GM12878 (cell line): ENCODE measurements at regions not wholly inside any gene's neighbourhood (a gene's known extent, or its start where the extent isn't known, plus 50 kb on each side); places are given as distances from the start of the nearest gene placed in this dataset.
"Not testable (repeated sequence)": the region's sequence is repeated elsewhere in the genome, so short reads cannot be mapped to it uniquely, and the experiment has no call there.

Source experiments
- ATAC-seq: fragments of 200-7000 bp; cut with Tn5 transposase; 3 replicates; pipeline ENCODE4 v1.9.1; 2020; ENCODE audit warnings: mild to moderate bottlenecking, moderate library complexity
- BruUV-seq: library from RNA; stranded (reverse); fragments of 400-500 nt; replicated peaks from 2 replicates; lab custom pipeline; 2021; lab: Mats Ljungman, UMichigan
- CTCF ChIA-PET: fragments of 300-600 bp; sonication (Branson Sonifier 250); formaldehyde crosslinking; extraction: SDS; loops from one replicate; lab custom pipeline; 2021; ENCODE audit warnings: inconsistent platforms; lab: Yijun Ruan, JAX
- POLR2A ChIA-PET: fragments of 350-600 bp; formaldehyde crosslinking; extraction: SDS; loops from one replicate; lab custom pipeline; 2021; ENCODE audit warnings: inconsistent platforms; lab: Charles Lee
- RAD21 ChIA-PET: fragments of 300-600 bp; sonication (Branson Sonifier 250); formaldehyde crosslinking; loops from one replicate; lab custom pipeline; 2023; ENCODE audit warnings: antibody characterized with exemption; ENCODE audit not compliant: unreplicated experiment; lab: Charles Lee
- SMC1A ChIA-PET: fragments of 300-600 bp; sonication (Branson Sonifier 250); formaldehyde crosslinking; loops from one replicate; lab custom pipeline; 2023; ENCODE audit not compliant: unreplicated experiment, uncharacterized antibody; lab: Charles Lee
- DNase-seq: peaks from one replicate; pipeline ENCODE4 v3.0.0-alpha.2; 2011; ENCODE audit warnings: low read depth, low spot score
- FAIRE-seq: peaks from 3 replicates; lab custom pipeline; 2011; peaks lifted over from hg19 to GRCh38; lab: Jason Lieb, UNC
- H2AFZ ChIP-seq: 2 replicates; pipeline ENCODE4 v1.6.0; 2011; ENCODE audit warnings: low read depth, low read length, control low read depth; ENCODE audit not compliant: control insufficient read depth
- H3K27ac ChIP-seq: 2 replicates; pipeline ENCODE4 v1.5.1; 2011; ENCODE audit warnings: control low read depth; ENCODE audit not compliant: control insufficient read depth, insufficient read depth
- H3K27me3 ChIP-seq, 2 experiments: replicated peaks in 1 of 2; 2 replicates each; pipeline versions ENCODE4 v1.6.0 to v1.6.1; 2011; ENCODE audit warnings: low read length in 1 of 2; ENCODE audit not compliant: control insufficient read depth in 2 of 2, insufficient read depth in 2 of 2
- H3K36me3 ChIP-seq, 2 experiments: 2 replicates each; pipeline ENCODE4 v1.5.1; 2011; ENCODE audit warnings: low read length in 1 of 2; ENCODE audit not compliant: control insufficient read depth in 2 of 2, insufficient read depth in 2 of 2
- H3K4me1 ChIP-seq: 2 replicates; pipeline ENCODE4 v1.6.1; 2011; ENCODE audit warnings: mild to moderate bottlenecking, low read length, moderate library complexity, mixed read lengths; ENCODE audit not compliant: control insufficient read depth, insufficient read depth
- H3K4me2 ChIP-seq: 2 replicates; pipeline ENCODE4 v1.6.0; 2011; ENCODE audit warnings: control low read depth; ENCODE audit not compliant: control insufficient read depth, insufficient read depth
- H3K4me3 ChIP-seq: fragments of 200-600 bp; sonication (generic); 2 replicates; pipeline ENCODE4 v1.5.1; 2016
- H3K79me2 ChIP-seq: 2 replicates; pipeline ENCODE4 v1.6.0; 2011; ENCODE audit warnings: low read length; ENCODE audit not compliant: control insufficient read depth, insufficient read depth
- H3K9ac ChIP-seq: 2 replicates; pipeline ENCODE4 v1.8.0; 2011; ENCODE audit warnings: low read length, control low read depth, mixed read lengths; ENCODE audit not compliant: control insufficient read depth, insufficient read depth
- H3K9me3 ChIP-seq: replicated peaks from 3 replicates; pipeline ENCODE4 v1.5.1; 2011; ENCODE audit warnings: mild to moderate bottlenecking, low read length; ENCODE audit not compliant: control insufficient read depth, insufficient read depth
- H4K20me1 ChIP-seq: 2 replicates; pipeline ENCODE4 v1.6.0; 2011; ENCODE audit not compliant: control insufficient read depth, insufficient read depth
- CEBPB ChIP-seq, 2 experiments: fragments of 150-350 bp in 1 of 2; IDR thresholded peaks; 2 replicates each; pipeline ENCODE4 v1.6.1; 2012 to 2014; ENCODE audit warnings: low read depth in 2 of 2, low read length in 2 of 2, borderline replicate concordance in 1 of 2, inconsistent platforms in 1 of 2
- ETV6 ChIP-seq, 2 experiments: fragments of 450-650 bp in 1 of 2; IDR thresholded peaks in 1 of 2; conservative IDR thresholded peaks in 1 of 2; 2 replicates each; pipeline ENCODE4 v1.6.1; 2014; ENCODE audit warnings: antibody characterized with exemption in 1 of 2, borderline replicate concordance in 1 of 2, low read depth in 1 of 2, mild to moderate bottlenecking in 1 of 2, moderate library complexity in 1 of 2
- POLR2AphosphoS2 ChIP-seq: IDR thresholded peaks from 2 replicates; pipeline ENCODE4 v1.6.1; 2011; ENCODE audit warnings: low read depth, mild to moderate bottlenecking, low read length, improper control_type of control experiment, moderate library complexity
- WGBS: methylation state at CpG from one replicate; pipeline ENCODE4 v1.1.6; 2016; ENCODE audit warnings: low lambda C conversion rate; ENCODE audit not compliant: insufficient replicate concordance, insufficient coverage; ENCODE audit errors: missing lambda C conversion rate; 5-methylcytosine and 5-hydroxymethylcytosine counted together
- in situ Hi-C: fragments of 300-500 bp; cut with MboI; formaldehyde crosslinking; loops from 9 replicates; pipeline ENCODE4 v1.14.3; 2018; ENCODE audit warnings: mixed read lengths
- intact Hi-C: fragments of 100-400 bp; cut with micrococcal nuclease; formaldehyde crosslinking; loops from one replicate; pipeline ENCODE4 v1.14.2; 2022; ENCODE audit not compliant: unreplicated experiment
- TF ChIP-seq, protein P1 (sequence below): IDR thresholded peaks from 2 replicates; pipeline ENCODE4 v1.6.1; 2012; ENCODE audit warnings: mild to moderate bottlenecking, low read depth, low read length
- TF ChIP-seq, protein P2 (sequence below): fragments of 450-650 bp; IDR thresholded peaks from 2 replicates; pipeline ENCODE4 v1.6.1; 2017; ENCODE audit warnings: mild to moderate bottlenecking, low read depth, inconsistent platforms; ENCODE audit not compliant: poor library complexity, severe bottlenecking

DNA sequence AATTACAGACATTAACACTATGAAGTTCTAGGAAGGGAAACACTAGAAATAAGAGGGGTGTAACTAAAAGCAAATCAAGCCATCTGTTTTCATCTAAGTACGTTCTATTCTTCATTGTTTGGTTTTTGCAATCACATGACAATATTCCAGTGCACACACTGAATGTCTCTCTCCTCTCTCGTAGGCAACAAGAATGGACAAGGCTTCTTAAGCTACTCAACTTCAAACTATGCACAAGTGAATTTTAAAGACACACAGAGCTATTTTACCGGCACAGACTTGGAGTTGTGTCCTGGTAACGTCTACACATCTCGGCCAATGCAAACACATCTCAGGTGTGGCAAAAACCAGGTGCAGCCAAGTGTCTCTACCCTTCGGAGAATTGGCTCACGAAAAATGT lies 173.3 kb downstream of the PRKX start (continued):
- TF ChIP-seq, protein P1, sequence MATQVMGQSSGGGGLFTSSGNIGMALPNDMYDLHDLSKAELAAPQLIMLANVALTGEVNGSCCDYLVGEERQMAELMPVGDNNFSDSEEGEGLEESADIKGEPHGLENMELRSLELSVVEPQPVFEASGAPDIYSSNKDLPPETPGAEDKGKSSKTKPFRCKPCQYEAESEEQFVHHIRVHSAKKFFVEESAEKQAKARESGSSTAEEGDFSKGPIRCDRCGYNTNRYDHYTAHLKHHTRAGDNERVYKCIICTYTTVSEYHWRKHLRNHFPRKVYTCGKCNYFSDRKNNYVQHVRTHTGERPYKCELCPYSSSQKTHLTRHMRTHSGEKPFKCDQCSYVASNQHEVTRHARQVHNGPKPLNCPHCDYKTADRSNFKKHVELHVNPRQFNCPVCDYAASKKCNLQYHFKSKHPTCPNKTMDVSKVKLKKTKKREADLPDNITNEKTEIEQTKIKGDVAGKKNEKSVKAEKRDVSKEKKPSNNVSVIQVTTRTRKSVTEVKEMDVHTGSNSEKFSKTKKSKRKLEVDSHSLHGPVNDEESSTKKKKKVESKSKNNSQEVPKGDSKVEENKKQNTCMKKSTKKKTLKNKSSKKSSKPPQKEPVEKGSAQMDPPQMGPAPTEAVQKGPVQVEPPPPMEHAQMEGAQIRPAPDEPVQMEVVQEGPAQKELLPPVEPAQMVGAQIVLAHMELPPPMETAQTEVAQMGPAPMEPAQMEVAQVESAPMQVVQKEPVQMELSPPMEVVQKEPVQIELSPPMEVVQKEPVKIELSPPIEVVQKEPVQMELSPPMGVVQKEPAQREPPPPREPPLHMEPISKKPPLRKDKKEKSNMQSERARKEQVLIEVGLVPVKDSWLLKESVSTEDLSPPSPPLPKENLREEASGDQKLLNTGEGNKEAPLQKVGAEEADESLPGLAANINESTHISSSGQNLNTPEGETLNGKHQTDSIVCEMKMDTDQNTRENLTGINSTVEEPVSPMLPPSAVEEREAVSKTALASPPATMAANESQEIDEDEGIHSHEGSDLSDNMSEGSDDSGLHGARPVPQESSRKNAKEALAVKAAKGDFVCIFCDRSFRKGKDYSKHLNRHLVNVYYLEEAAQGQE = no peak
- TF ChIP-seq POLR2AphosphoS2 = no peak
- TF ChIP-seq, protein P2, sequence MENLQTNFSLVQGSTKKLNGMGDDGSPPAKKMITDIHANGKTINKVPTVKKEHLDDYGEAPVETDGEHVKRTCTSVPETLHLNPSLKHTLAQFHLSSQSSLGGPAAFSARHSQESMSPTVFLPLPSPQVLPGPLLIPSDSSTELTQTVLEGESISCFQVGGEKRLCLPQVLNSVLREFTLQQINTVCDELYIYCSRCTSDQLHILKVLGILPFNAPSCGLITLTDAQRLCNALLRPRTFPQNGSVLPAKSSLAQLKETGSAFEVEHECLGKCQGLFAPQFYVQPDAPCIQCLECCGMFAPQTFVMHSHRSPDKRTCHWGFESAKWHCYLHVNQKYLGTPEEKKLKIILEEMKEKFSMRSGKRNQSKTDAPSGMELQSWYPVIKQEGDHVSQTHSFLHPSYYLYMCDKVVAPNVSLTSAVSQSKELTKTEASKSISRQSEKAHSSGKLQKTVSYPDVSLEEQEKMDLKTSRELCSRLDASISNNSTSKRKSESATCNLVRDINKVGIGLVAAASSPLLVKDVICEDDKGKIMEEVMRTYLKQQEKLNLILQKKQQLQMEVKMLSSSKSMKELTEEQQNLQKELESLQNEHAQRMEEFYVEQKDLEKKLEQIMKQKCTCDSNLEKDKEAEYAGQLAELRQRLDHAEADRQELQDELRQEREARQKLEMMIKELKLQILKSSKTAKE = no peak

DNA sequence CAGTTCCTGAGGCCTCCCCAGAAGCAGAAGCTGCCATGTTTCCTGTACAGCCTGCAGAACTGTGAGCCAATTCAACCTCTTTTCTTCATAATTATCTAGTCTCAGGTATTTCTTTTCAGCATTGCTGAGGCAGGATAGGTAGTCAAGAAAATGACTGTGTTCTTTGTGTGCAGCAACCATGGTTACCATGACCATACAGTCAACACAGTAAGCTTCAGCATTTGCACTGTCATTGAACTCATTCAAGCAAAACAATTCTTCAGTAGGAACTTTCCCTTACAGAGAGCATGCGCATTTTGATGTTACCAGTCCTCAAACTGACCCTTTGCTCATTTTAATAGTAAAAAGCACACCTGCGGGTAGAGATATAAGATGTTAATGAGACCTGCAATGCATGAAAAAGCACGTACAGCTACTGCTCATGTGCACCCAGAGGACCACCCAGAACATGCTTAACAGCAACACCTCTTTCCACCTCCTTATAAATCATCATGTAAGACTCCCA lies 180.8 kb downstream of the PRKX start:
- intact Hi-C loops = no loop called here

DNA sequence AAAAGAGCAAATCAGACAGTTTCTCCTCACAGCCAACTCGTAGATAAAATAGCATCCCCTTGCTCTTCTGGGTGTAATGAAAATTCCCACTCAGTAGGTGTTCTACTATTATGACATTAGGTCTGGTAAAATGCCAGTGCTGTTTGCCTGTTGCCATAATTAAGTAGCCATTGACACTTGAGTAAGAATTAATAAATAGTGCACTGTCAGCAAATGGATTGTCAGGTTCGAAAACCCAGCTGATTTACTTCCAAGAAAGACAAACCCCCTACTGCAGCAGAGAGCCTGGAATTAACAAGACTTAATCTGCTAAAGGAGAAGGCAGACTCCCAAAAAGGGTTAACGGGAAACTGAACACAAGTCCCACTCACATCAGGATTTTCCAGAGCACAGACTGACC lies 182.0 kb downstream of the PRKX start:
- H3K27me3 ChIP-seq, H3K4me3 ChIP-seq, H3K9ac ChIP-seq, H3K36me3 ChIP-seq, H3K27ac ChIP-seq, CTCF ChIA-PET, H3K79me2 ChIP-seq, in situ Hi-C loops, intact Hi-C loops, BruUV-seq, H3K4me1 ChIP-seq, H4K20me1 ChIP-seq, ATAC-seq, H2AFZ ChIP-seq, RAD21 ChIA-PET, FAIRE-seq, DNase-seq, H3K4me2 ChIP-seq, POLR2A ChIA-PET, H3K9me3 ChIP-seq, SMC1A ChIA-PET: not testable (repeated sequence)
- WGBS = 15% methylated on average over 3 of the region's 3 CpGs

More for the DNA sequence above, 180.8 kb downstream of the PRKX start:
- 10% methylated on average over 3 of the region's 3 CpGs for WGBS
- no peak for FAIRE-seq
- no peak overlapping the region for H2AFZ ChIP-seq
- in situ Hi-C loops = no loop called here
- TF ChIP-seq CEBPB (IDR thresholded peaks at IDR 0.05; ENCODE audit: borderline replicate concordance in 1 of 2, low read depth in 2 of 2, low read length in 2 of 2) = no peak
- no peak for TF ChIP-seq ETV6 (conservative IDR thresholded peaks at IDR 0.05 in 1 of 2, IDR thresholded peaks at IDR 0.05 in 1 of 2; ENCODE audit: borderline replicate concordance in 1 of 2, low read depth in 1 of 2)
- ChIA-PET RAD21 (no interaction called here), CTCF (no interaction called here), POLR2A (no interaction called here), SMC1A (no interaction called here)
- no TSS peak for BruUV-seq
- H3K27me3 ChIP-seq = no peaks in the 10 kb centered on the region
- H3K9me3 ChIP-seq = no peaks in the 10 kb centered on the region
- no peak overlapping the region for H3K27ac ChIP-seq
- no peak for DNase-seq
- no peaks in the 10 kb centered on the region for H3K79me2 ChIP-seq
- no peaks in the 10 kb centered on the region for H4K20me1 ChIP-seq
- no peak overlapping the region for H3K4me3 ChIP-seq
- H3K4me2 ChIP-seq = no peak overlapping the region
- no peaks in the 10 kb centered on the region for H3K36me3 ChIP-seq
- no peak overlapping the region for H3K9ac ChIP-seq
- no peak; the same call in 2 of the 3 replicates for ATAC-seq
- H3K4me1 ChIP-seq = no peaks in the 10 kb centered on the region
